Caki2 (cell line): ENCODE measurements at regions not wholly inside any gene's neighbourhood (a gene's known extent, or its start where the extent isn't known, plus 50 kb on each side); places are given as distances from the start of the nearest gene placed in this dataset.

Experiments
- DNase-seq: peaks from one replicate; pipeline ENCODE4 v3.0.0-alpha.2; 2015; ENCODE audit warnings: low read depth
- in situ Hi-C: cut with HindIII; loops from 2 replicates; pipeline ENCODE4 v1.10.0; 2016; ENCODE audit warnings: low sequenced_read_pairs, low pct_unique_long_range_greater_than_20kb, mixed read lengths

- no peak for DNase-seq
- in situ Hi-C loops: no loop called here
These were observed 123.8 kb upstream of the PCDH9 start for GRCh38 chr13:67353941-67354340.

GRCh38 chr13:67353031-67353430 is 122.9 kb upstream of the PCDH9 start:
- in situ Hi-C loops: no loop called here
- no peak for DNase-seq

GRCh38 chr13:67351909-67352308 is 121.8 kb upstream of the PCDH9 start:
- in situ Hi-C loops: no loop called here

GRCh38 chr13:67351114-67351513 is 121.0 kb upstream of the PCDH9 start:
- in situ Hi-C loops: no loop called here
- no peak for DNase-seq

More at GRCh38 chr13:67351909-67352308, 121.8 kb upstream of the PCDH9 start:
- no peak for DNase-seq

- no peak for DNase-seq
- in situ Hi-C loops: no loop called here
These were observed 113.6 kb upstream of the PCDH9 start for GRCh38 chr13:67343777-67344176.

GRCh38 chr13:67341406-67341805 is 111.3 kb upstream of the PCDH9 start:
- in situ Hi-C loops: no loop called here
- no peak for DNase-seq

- in situ Hi-C loops: no loop called here
- no peak for DNase-seq
These were observed 100.0 kb upstream of the PCDH9 start for GRCh38 chr13:67330149-67330548.

GRCh38 chr13:67328895-67329294 is 98.8 kb upstream of the PCDH9 start:
- DNase-seq: no peak
- in situ Hi-C loops: no loop called here

GRCh38 chr13:67318860-67319259 is 88.7 kb upstream of the PCDH9 start:
- in situ Hi-C loops: no loop called here

GRCh38 chr13:67318398-67318797 is 88.3 kb upstream of the PCDH9 start:
- no peak for DNase-seq
- in situ Hi-C loops: no loop called here

More at GRCh38 chr13:67318860-67319259, 88.7 kb upstream of the PCDH9 start:
- DNase-seq: no peak

GRCh38 chr13:67314405-67314804 is 84.3 kb upstream of the PCDH9 start:
- in situ Hi-C loops: no loop called here
- DNase-seq: no peak

GRCh38 chr13:67308004-67308772 is 78.1 kb upstream of the PCDH9 start:
- DNase-seq: no peak
- in situ Hi-C loops: no loop called here

GRCh38 chr13:67306742-67307141 is 76.6 kb upstream of the PCDH9 start:
- no peak for DNase-seq
- in situ Hi-C loops: no loop called here

- DNase-seq: no peak
- in situ Hi-C loops: no loop called here
These were observed 73.7 kb upstream of the PCDH9 start for GRCh38 chr13:67303661-67304333.

GRCh38 chr13:67299751-67300150 is 69.6 kb upstream of the PCDH9 start:
- in situ Hi-C loops: no loop called here
- DNase-seq: no peak

- peak; percentile 17 for DNase-seq
- in situ Hi-C loops: no loop called here
These were observed 69.0 kb upstream of the PCDH9 start for GRCh38 chr13:67299072-67299635.

- DNase-seq: no peak
- in situ Hi-C loops: no loop called here
These were observed 68.2 kb upstream of the PCDH9 start for GRCh38 chr13:67298297-67298696.

GRCh38 chr13:67296511-67296910 is 66.4 kb upstream of the PCDH9 start:
- in situ Hi-C loops: no loop called here
- no peak for DNase-seq

GRCh38 chr13:67292886-67293285 is 62.8 kb upstream of the PCDH9 start:
- in situ Hi-C loops: no loop called here
- DNase-seq: no peak
